Endodermal cell (in vitro differentiated cells): ENCODE measurements at regions not wholly inside any gene's neighbourhood (a gene's known extent, or its start where the extent isn't known, plus 50 kb on each side); places are given as distances from the start of the nearest gene placed in this dataset.
"Not testable (repeated sequence)": the region's sequence is repeated elsewhere in the genome, so short reads cannot be mapped to it uniquely, and the experiment has no call there.

Experiments used
- DNase-seq: peaks from one replicate; pipeline ENCODE4 v3.0.0-alpha.2; 2017
- H3K27ac ChIP-seq: 2 replicates; pipeline ENCODE4 v1.5.1; 2013; ENCODE audit warnings: mild to moderate bottlenecking, low read depth, low read length, moderate library complexity
- H3K27me3 ChIP-seq: 2 replicates; pipeline ENCODE4 v1.6.1; 2013; ENCODE audit warnings: mild to moderate bottlenecking, low read length, moderate library complexity; ENCODE audit not compliant: insufficient read depth, control insufficient read depth, poor library complexity, severe bottlenecking
- H3K36me3 ChIP-seq: 2 replicates; pipeline ENCODE4 v1.7.0; 2013; ENCODE audit warnings: mild to moderate bottlenecking, low read length, moderate library complexity; ENCODE audit not compliant: control insufficient read depth, insufficient read depth
- H3K4me1 ChIP-seq: one replicate; pipeline ENCODE4 v1.7.0; 2013; ENCODE audit warnings: low read length; ENCODE audit not compliant: control insufficient read depth, insufficient read depth
- H3K4me3 ChIP-seq: 2 replicates; pipeline ENCODE4 v1.5.1; 2013; ENCODE audit warnings: mild to moderate bottlenecking, low read length, moderate library complexity
- H3K9ac ChIP-seq: 2 replicates; pipeline ENCODE4 v1.6.1; 2013; ENCODE audit warnings: mild to moderate bottlenecking, low read length, moderate library complexity; ENCODE audit not compliant: poor library complexity, severe bottlenecking; ENCODE audit errors: extremely low read depth
- H3K9me3 ChIP-seq: 2 replicates; pipeline ENCODE4 v1.6.1; 2013; ENCODE audit warnings: mild to moderate bottlenecking, low read length, moderate library complexity; ENCODE audit not compliant: control insufficient read depth
- H3K27ac Mint-ChIP-seq: 2 replicates; pipeline ENCODE4 v1.8.0; 2020; ENCODE audit warnings: mixed read lengths
- H3K27me3 Mint-ChIP-seq: 2 replicates; pipeline ENCODE4 v1.8.0; 2021; ENCODE audit warnings: mild to moderate bottlenecking, mixed read lengths; ENCODE audit not compliant: insufficient read depth
- H3K36me3 Mint-ChIP-seq: 2 replicates; pipeline ENCODE4 v1.8.0; 2020; ENCODE audit warnings: low read depth, mixed read lengths
- H3K4me1 Mint-ChIP-seq: 2 replicates; pipeline ENCODE4 v1.8.0; 2020; ENCODE audit warnings: mixed read lengths
- H3K4me3 Mint-ChIP-seq: 2 replicates; pipeline ENCODE4 v1.8.0; 2020; ENCODE audit warnings: mild to moderate bottlenecking, moderate library complexity, mixed read lengths
- H3K9me3 Mint-ChIP-seq: 2 replicates; pipeline ENCODE4 v1.8.0; 2020; ENCODE audit warnings: mild to moderate bottlenecking, mixed read lengths
- CTCF ChIP-seq: fragments of 200-600 bp; sonication (generic); conservative IDR thresholded peaks from 2 replicates; pipeline ENCODE4 v1.5.0; 2021; ENCODE audit warnings: antibody characterized with exemption, mild to moderate bottlenecking
- WGBS, 2 experiments: methylation state at CpG; one replicate each; pipeline versions ENCODE4 v1.1.5 to v1.1.7; 2013; ENCODE audit warnings: missing lambda C conversion rate in 2 of 2, mixed read lengths in 1 of 2; ENCODE audit not compliant: insufficient coverage in 1 of 2, insufficient read length in 1 of 2; 5-methylcytosine and 5-hydroxymethylcytosine counted together

GRCh38 chr7:13109201-13109600, 421.8 kb downstream of the ARL4A start:
- no peak for TF ChIP-seq CTCF
- Mint-ChIP-seq H3K36me3 (no peaks in the 10 kb centered on the region), H3K9me3 (no peaks in the 10 kb centered on the region), H3K27ac (no peak overlapping the region), H3K4me3 (no peak overlapping the region), H3K4me1 (peaks cover 3% of the 10 kb centered on the region), H3K27me3 (no peaks in the 10 kb centered on the region)
- peaks cover 17% of the 10 kb centered on the region for H3K9me3 ChIP-seq
- no peaks in the 10 kb centered on the region for H3K27me3 ChIP-seq
- H3K4me3 ChIP-seq = no peak overlapping the region
- DNase-seq = no peak
- no peaks in the 10 kb centered on the region for H3K36me3 ChIP-seq
- H3K9ac ChIP-seq = no peak overlapping the region
- H3K4me1 ChIP-seq = peaks cover 2% of the 10 kb centered on the region
- no peak overlapping the region for H3K27ac ChIP-seq
- 93 to 100% methylated on average over 1 to 6 of the region's 6 CpGs for WGBS, 2 experiments

- peaks cover 17% of the 10 kb centered on the region for H3K9me3 ChIP-seq
- no peaks in the 10 kb centered on the region for H3K9me3 Mint-ChIP-seq
- no peak overlapping the region for H3K9ac ChIP-seq
- no peaks in the 10 kb centered on the region for H3K27me3 ChIP-seq
- H3K4me1 Mint-ChIP-seq = peaks cover 8% of the 10 kb centered on the region
- TF ChIP-seq CTCF = no peak
- H3K4me1 ChIP-seq = peaks cover 7% of the 10 kb centered on the region
- H3K36me3 ChIP-seq = no peaks in the 10 kb centered on the region
- H3K4me3 Mint-ChIP-seq = no peak overlapping the region
- DNase-seq = no peak
- H3K27ac ChIP-seq = no peak overlapping the region
- H3K27me3 Mint-ChIP-seq = no peaks in the 10 kb centered on the region
- 96% methylated on average over 6 of the region's 6 CpGs; no CpG with 5 or more reads in 1 of the 2 experiments for WGBS, 2 experiments
- no peak overlapping the region for H3K27ac Mint-ChIP-seq
- no peaks in the 10 kb centered on the region for H3K36me3 Mint-ChIP-seq
- no peak overlapping the region for H3K4me3 ChIP-seq
Measured at GRCh38 chr7:13110107-13110506, 422.7 kb downstream of the ARL4A start.

- Histone ChIP-seq H3K36me3 (no peaks in the 10 kb centered on the region), H3K9me3 (peaks cover 10% of the 10 kb centered on the region), H3K27ac (no peak overlapping the region), H3K27me3 (no peaks in the 10 kb centered on the region), H3K9ac (no peak overlapping the region), H3K4me3 (no peak overlapping the region), H3K4me1 (peaks cover 9% of the 10 kb centered on the region)
- TF ChIP-seq CTCF = no peak
- no peaks in the 10 kb centered on the region for H3K36me3 Mint-ChIP-seq
- no peaks in the 10 kb centered on the region for H3K27me3 Mint-ChIP-seq
- no peak overlapping the region for H3K27ac Mint-ChIP-seq
- H3K4me1 Mint-ChIP-seq = peaks cover 16% of the 10 kb centered on the region
- WGBS, 2 experiments = 65 to 85% methylated on average over 2 to 3 of the region's 3 CpGs
- DNase-seq = no peak
- no peaks in the 10 kb centered on the region for H3K9me3 Mint-ChIP-seq
- H3K4me3 Mint-ChIP-seq = no peak overlapping the region
Measured at GRCh38 chr7:13111230-13111629, 423.8 kb downstream of the ARL4A start.

GRCh38 chr7:13114240-13114639, 426.8 kb downstream of the ARL4A start:
- H3K9me3 ChIP-seq, H3K27me3 Mint-ChIP-seq, H3K27ac ChIP-seq, H3K27ac Mint-ChIP-seq, H3K36me3 Mint-ChIP-seq, H3K9me3 Mint-ChIP-seq, H3K4me3 ChIP-seq, DNase-seq, H3K36me3 ChIP-seq, H3K27me3 ChIP-seq, H3K9ac ChIP-seq, H3K4me1 ChIP-seq, H3K4me3 Mint-ChIP-seq: not testable (repeated sequence)
- peaks cover 22% of the 10 kb centered on the region for H3K4me1 Mint-ChIP-seq
- WGBS, 2 experiments = 81 to 93% methylated on average over 3 to 7 of the region's 7 CpGs
